ENCODE measurements at regions not wholly inside any gene's neighbourhood (a gene's known extent, or its start where the extent isn't known, plus 50 kb on each side); places are given as distances from the start of the nearest gene placed in this dataset.

GRCh38 chr2:12020833-12021469 lies 274.5 kb downstream of the LPIN1 start:
- no peak for TF ChIP-seq POLR2A (IDR thresholded peaks at IDR 0.05)
- TF ChIP-seq, protein P1, sequence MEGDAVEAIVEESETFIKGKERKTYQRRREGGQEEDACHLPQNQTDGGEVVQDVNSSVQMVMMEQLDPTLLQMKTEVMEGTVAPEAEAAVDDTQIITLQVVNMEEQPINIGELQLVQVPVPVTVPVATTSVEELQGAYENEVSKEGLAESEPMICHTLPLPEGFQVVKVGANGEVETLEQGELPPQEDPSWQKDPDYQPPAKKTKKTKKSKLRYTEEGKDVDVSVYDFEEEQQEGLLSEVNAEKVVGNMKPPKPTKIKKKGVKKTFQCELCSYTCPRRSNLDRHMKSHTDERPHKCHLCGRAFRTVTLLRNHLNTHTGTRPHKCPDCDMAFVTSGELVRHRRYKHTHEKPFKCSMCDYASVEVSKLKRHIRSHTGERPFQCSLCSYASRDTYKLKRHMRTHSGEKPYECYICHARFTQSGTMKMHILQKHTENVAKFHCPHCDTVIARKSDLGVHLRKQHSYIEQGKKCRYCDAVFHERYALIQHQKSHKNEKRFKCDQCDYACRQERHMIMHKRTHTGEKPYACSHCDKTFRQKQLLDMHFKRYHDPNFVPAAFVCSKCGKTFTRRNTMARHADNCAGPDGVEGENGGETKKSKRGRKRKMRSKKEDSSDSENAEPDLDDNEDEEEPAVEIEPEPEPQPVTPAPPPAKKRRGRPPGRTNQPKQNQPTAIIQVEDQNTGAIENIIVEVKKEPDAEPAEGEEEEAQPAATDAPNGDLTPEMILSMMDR (IDR thresholded peaks at IDR 0.05), result no peak
